Inferior parietal cortex (tissue), 1 donor: ENCODE measurements at regions not wholly inside any gene's neighbourhood (a gene's known extent, or its start where the extent isn't known, plus 50 kb on each side); places are given as distances from the start of the nearest gene placed in this dataset.
A peak's percentile ranks its signal among the peaks of the same experiment; 100 is the strongest.

Experiments used
- DNase-seq: peaks from one replicate; pipeline ENCODE4 v3.0.0-alpha.2; 2016; ENCODE audit errors: extremely low spot score

DNA sequence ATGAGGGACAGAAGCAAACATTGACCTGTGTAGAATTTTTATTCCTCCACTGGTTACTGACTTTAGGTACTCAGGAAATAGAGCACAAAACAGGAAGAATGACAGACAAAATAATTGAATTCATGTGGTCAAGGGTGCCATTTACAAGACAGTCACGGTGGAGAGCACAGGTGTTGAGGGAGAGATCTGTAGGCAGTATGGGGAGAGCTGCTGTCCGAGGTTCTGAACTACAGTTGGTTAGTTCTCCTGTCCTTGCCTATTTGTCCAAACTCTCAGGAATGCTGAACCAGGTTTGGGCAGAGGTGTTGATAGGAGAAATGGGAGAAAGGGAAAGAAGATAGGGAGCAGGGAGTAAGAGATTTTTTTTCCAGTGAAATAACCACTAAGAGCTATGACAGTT is 178.5 kb upstream of the ZBTB20 start:
- DNase-seq, result no peak

DNA sequence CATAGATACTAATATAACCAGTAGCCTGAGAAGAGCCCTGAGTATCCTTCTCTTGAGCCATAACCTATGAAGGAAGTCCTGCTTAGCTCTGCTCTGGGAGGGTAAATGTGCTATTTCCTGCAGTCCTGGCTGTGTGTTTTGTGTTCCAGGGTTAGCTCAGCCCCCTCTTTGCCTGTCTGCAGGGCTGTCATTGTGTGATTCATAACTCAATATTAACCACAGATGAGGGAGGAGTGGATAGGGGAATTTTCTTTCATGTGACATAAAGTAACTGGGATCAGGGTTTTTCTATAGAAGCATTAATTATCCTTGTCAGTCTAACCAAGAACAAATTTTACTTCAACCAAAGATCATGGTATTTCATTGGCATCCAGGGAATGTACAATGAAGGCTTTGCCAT is 183.3 kb upstream of the ZBTB20 start:
- no peak for DNase-seq

DNA sequence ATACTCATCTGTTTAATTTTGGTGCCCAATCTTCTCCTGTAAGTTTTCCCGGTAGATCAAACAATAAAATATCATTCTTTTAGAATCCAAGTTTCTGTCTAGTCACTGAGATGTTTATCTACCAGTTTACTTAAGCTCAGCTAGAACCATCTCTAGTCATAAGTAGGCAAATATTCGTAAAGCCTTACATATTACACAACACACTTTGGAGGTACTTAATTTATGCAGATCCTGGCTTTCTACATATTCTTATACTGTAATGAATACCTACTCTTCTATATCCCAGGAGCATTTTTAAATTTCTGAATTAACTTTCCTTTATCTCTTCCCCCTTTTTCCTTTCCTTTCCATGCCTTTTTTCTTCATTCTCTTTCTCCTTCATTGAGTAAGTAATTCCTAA is 185.9 kb upstream of the ZBTB20 start:
- no peak for DNase-seq

DNA sequence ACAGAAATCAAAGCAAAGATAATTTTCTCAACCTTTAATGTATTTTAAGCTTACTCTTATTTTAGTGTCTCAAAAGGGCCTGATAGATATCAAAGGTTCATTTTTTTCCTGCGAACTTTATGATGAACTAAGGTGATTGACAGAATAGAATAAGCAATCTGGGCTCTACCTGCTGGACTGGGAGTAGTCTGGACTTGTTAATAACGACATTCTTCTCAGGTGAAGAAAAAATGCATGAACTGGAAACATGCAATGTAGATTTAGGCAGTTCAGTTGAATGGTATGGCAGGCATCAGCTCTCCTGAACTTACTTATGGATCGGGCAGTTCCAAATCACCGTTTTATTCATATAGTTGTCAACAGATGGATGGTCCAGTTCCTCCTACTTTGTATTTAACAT is 189.7 kb upstream of the ZBTB20 start:
- no peak for DNase-seq

DNA sequence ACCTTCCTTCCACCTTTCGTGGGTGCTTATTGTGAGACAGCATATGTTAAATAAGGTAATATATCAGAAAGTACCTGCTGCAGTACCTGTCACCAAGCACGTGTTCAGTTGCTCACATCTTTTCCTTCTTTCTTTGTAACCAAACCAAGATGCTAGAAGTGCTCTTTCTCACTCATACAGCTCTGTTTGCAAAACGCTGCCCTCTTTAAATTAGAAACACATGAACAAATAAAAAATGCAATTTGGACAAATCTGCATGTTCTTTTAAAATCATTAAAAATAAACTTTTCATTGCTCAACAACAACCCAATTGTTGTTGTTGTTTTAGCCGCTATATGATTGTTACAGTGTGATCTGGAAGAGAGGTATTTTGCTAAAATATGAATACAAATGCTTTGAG is 193.5 kb upstream of the ZBTB20 start:
- no peak for DNase-seq

DNA sequence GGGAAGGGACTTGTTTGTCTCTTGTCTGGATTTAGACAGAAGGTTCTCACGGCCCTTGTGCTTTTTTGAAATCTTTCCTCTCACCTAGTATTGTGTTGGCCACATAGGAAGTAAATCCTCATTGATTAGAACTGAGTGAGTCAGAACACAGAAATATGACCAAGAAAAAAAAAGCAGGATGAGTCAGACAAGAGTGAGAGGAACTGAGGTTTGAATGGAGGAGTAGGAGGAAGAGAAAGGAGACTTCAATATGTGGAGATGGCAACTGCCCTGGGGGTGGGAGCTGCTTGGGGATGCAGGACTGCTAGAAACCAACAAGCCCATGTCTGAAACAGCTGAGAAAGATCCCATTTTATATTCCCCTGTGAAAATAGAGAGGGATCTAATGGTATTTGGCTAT is 194.1 kb upstream of the ZBTB20 start:
- DNase-seq, result peak; percentile 33

DNA sequence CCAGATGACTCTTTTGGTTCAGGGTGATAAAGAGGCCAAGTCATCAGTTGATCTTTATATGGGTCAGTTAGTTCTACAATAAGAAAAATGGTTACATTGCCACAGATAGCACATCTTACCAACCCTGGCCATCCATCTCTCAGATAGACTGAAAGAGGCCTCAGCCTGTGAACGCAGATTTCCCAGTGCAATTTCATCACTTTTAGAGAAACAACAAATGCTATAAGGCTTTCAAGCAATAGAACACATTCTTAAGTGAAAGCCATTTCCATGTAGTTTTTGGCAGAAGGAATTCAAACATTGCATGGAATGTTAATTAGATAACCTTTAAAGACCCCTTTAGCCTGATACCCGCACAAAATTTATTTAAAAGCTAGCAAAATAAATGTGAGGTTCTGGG is 200.6 kb upstream of the ZBTB20 start:
- DNase-seq, result no peak

DNA sequence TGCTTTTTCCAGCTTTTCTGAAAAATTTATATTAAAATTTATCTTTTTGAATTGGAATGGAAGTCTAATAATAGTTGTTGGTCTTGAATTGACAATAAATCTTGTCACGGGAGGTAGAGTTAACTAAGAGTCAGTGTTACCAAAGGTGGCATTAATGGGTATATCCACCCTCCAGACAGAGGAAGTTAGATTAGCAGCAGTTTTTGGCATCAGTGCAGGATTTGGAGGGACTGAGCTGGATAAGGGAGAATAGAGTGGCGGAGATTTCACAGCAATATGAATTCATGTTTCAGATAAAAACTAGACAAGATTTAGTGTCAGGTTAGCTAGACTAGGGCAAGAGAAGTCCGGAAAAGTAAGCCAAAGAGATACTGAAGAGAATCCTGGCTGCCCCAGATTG is 201.3 kb upstream of the ZBTB20 start:
- DNase-seq, result no peak

DNA sequence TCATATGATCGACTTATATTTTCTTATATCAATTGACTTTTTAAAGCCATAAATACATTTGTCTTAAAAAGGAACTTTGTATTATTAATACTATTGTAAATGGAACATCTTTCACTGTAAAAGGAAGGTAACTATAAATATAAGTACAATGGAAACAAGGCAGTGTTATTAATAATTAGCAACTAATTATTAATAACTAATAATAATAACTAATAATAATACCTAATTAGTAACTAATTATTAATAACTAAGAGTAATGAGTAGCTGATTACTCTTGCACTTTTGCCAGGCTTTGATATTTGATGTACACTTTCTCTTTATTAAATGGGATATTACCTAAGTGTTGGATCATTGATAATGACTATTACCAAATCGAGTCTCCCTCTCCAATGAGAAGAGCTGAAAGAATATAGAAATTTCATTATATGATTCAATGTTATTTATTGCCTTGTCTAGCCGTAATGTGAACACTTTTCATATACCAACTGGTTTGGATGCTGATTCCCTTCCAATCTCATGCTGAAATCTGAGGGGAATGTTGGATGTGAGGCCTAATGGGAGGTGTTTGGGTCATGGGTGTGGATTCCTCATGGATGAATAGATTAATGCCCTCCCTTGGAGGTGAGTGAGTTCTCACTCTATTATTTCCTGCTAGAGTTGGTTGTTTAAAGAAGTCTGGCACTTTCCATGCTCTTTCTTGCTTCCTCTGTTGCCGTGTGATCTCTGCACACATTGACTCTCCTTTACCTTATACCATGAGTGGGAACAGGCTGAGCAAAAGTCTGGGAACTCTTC is 202.1 kb upstream of the ZBTB20 start:
- DNase-seq, result no peak

DNA sequence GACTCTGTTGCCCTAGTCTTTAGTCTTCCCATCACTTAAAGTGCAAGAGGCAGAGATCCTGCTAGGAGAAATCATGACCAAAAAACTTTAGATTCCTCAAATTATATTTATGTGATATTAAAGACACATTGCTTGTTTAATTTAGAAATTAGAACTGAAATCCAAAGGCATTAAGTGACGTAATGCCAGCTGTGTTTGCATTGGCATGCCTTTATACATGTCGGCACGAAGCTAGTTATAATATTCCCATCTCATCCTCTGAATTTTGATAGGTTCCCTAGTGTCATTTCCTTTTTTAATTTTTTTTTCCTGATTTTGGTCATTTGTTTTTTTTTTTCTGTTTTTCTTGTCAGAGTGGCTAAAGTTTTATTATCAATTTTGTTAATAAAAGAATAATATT is 203.5 kb upstream of the ZBTB20 start:
- no peak for DNase-seq

DNA sequence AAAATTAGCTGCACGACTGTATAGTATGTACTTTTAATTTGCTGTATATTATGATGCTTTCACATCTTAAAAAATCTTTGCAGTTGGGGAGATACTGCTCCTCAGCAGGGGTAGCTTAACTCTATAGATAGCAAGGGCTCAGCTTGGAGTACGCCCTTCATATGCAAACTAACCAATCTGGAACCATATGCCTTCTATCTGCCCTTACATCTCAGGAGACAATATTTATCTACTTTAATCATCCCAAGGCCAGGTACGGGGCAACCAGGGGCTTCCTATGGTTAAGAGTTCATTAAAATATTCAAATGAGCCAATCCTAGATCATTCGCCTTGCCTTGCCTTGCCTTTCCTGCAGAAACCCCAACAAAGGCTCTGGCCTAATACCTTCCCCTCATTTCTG is 204.1 kb upstream of the ZBTB20 start:
- no peak for DNase-seq

DNA sequence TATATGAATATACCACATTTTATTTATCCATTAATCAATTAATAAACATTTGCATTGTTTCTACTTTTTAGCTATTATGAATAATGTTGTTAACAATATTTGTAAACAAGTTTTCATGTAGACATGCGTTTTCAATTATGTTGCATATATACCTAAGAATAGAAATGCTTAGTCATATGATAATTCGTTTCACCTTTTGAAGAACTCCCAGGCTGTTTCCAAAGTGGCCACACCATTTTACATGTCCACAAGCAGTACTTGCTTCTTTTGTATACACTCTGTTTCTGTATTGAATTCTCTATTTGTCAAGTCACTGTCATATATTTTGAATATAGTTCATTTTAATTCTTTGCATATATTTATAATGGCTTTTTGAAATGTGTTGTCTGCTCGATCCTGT is 206.9 kb upstream of the ZBTB20 start:
- no peak for DNase-seq

DNA sequence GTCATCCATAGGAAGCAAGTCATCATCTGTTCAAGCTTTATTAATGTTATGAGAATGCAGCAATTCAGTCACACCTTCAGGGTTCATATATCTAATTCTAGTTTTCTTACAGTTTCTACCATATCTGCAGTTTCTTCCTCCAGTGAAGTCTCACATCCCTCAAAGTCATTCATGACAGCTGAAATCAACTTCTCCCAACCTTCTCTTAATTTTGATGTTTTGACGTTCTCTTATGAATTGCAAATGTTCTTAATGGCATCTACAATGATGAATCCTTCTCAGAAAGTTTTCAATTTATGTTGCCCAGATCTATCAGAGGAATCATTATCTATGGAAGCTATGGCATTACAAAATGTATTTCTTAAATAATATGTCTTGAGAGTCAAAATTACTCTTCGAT is 210.4 kb upstream of the ZBTB20 start:
- no peak for DNase-seq

DNA sequence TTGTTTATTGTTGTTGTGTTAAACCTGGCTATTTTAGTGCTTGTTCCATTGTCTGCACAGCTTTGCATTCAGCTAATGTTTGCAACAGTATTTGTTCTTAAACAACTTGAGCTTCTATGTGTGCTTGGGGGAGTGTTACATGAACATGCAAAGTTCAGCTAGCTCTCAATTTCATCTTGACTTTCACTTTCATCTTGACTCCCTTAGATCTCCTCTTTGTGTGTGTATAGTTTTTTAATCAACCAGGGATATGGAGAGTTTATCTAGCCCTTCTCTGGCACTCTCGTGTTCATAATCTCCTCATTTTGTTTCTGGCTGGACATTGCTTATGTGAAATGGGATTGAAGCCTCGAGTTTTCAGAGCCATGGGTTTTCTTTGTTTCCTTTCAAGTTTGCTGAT is 212.4 kb upstream of the ZBTB20 start:
- DNase-seq, result no peak

DNA sequence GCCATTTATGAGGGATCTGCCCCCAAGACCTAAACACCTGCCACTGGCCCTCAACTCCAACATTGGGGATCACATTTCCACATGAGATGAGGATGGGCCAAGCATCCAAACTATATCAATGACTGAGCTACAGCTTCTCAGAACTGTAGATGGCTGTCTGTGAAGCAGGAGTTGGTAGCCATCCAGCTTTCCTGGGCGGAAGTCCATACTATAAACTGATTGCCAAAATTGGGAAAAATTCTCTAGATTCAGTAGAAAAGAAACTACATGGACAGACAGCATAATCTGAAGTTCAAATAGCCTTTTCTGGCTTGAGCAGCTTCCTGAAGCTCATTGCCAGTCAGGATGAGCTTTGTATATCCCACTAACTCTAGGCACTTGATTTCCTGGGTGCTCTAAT is 214.7 kb upstream of the ZBTB20 start:
- DNase-seq, result no peak

DNA sequence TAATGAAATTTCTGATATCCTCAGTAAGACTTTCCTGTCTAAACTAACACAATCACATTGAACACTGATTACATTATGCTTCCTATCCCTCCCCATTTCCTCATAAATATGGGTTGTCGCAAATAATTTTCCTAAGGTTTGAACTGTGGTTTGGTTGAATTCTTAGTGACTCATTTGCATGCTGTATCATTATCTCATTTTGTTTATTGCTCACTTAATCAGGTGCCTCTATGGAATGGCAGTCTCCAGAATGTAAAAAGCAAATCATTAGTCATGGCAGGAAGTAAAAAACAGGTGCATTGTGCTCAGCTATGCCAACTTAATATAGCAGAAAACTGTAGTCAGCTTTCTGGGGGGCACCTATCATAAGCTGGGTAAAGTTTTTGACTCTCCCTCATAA is 216.0 kb upstream of the ZBTB20 start:
- DNase-seq, result no peak

DNA sequence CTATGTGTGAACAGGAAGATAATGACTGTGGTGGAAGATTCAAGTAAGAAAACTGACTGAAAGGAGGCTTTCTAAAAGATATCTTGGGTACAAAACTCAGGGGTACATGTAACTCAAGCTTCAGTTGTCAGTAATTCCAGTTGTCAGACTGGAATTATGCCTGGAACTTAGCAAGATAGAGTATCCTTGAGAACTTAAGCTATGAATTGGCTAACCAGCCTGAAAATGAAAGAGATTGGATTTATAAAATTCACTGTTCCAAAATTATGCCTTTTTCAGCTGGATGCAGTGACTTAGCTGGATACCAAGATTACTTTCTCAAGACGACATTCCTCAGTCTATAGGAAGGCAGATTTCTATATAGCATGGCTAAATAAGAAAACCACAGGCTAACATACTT is 221.9 kb upstream of the ZBTB20 start:
- no peak for DNase-seq

DNA sequence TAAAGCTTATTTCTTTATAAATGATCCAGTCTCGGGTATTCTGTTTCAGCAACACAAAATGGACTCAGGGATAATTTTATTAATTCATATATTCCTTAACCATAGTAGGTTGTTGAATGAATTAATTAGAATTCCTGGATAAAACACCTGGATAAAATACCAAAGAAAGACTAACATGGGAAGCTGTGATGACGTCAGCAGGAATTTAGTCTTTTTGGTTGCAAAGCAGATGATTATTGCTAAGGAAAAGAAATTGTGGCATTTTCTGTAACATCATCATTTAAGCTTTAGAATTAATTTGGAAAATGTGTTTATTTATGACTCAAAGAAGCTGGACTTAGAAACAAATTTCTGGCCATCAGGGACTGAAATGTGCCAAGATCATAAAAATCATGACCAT is 228.3 kb upstream of the ZBTB20 start:
- no peak for DNase-seq

DNA sequence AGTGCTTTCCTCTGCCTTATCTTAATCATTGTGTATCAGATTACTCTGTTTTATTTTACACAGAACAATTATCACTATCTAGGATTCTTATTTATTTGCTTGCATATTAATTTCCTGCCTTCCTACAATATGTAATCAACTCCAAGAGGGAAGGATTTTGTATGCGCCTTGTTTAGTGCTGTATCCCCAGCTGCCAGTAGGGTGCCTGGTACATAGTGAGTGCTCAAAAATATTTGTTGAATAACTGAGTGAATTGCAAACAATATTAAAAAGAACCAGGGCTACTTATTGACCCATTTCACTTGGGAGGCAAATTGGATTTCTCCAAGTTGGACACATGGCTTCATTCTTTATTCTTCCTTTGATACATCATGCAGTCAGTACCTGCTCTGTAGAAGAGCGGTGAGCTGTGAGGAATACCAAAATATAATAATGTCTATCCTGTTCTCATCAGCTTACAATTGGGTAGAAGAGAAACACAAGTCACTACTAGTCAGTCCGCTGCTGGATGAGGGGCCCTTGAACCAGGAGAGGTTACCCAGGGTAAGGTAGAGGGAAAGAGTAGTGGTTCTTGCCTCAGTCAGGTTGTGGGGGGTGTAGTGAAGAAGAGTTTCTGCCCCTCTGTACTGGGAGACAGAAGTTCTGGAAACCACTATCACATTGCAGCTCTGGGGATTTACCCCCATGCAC is 233.9 kb upstream of the ZBTB20 start:
- peak; percentile 15 for DNase-seq

DNA sequence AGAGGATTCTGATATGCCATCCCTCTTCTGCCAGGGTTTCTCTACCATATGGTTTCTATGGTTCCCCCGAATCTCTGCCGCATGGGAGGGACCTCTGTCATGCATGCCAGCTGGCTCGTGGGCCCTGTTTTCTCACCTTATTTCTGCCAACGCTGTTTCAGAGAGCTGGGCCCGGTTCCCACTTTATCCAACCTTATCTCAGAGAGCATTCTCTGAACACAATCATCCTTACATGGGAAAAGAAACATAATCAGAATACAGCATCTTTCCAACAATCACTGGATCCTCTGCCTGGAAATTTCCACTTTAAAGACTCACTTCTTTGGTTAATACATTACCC is 234.5 kb upstream of the ZBTB20 start:
- DNase-seq, result peak; percentile 68

DNA sequence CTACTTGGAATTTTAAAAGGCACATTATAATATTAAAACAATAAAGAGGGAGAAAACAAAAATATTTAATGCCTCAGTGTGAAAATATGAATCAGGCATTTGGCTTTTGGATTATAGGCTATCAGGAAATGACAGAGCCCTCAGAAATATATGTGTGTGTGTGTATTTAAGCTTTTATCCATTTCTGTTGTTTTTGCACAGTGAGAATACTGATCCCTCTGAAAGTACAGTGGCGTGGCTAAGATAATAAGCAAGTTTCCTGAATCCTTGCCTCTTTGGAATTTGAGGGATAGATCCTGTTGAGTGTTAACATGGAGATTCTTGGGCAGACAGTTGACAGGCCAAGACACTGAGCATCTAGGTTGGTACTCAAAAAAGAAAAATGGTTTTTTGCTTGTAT is 234.8 kb upstream of the ZBTB20 start:
- DNase-seq, result no peak

DNA sequence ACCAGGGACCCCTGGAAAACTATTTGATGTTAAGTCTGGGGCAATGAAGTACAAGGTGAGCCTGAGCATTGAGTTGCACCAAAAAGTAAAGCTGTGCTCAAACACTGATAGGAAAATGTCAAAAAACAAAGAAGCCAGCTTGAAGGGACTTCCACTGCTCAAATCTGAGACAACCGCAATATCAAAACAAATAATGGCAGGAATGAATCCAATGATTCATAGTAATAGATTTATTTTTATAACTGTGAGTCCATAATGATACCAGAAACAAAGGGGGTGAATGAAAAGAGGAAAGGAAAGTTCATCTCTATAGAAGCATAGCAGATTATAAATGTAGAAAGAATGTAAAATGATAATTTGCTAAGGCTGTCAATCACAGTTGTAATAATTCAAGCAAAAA is 237.3 kb upstream of the ZBTB20 start:
- no peak for DNase-seq

DNA sequence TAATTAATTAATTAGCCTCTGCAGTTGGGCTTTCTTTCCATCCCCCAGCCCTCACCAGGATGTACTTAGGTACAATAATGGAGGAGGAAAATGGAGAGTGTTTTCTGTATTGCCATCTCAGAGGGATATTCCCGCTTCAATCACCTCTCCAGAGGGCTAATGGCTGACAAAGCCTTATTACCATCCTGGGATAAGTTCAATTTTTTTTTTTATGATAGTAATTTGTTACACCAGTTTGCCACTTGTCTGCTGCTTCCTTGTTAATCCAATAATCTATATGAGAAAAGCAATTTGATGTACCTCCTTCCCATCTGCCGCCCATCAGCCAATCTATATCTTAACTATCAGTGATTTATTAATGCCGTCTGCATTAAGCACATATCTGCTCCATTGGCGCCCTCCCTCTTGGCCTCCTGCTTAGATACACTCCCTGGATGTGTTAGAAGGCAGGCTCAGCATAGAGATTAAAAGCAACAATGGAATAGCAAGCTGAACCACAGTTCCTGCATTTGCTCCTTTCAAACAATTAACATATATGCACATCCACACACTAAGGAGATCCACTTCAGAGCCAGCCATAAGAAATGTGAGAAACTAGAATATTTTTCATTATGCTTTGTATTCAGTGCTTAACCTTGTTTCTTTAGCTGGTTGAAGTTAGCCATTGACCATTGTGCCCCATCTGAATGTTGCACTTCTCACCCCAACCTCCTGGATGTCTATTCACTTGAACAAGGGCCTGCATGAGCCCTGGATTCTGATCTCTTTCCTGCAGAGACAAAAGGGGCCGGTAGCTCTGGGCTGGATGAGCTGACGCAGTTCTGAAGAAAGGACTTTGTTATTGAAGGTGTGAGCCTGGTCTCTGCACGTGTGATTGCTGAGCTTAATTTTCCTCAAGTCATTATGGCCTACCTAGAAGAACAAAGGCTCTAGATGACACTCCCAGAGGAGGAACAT is 237.3 kb upstream of the GAP43 start:
- no peak for DNase-seq
